Lower lobe of right lung (tissue), 2 donors: ENCODE measurements at regions not wholly inside any gene's neighbourhood (a gene's known extent, or its start where the extent isn't known, plus 50 kb on each side); places are given as distances from the start of the nearest gene placed in this dataset.

ENCODE experiments used
- ATAC-seq, 2 donors: fragments of 200-7000 bp; cut with Tn5 transposase; one replicate each; pipeline ENCODE4 v1.9.1; 2020 to 2022; ENCODE audit warnings: mild to moderate bottlenecking in 2 of 2, moderate library complexity in 2 of 2
- DNase-seq: peaks from one replicate; pipeline ENCODE4 v3.0.0-alpha.2; 2020
- H3K27ac ChIP-seq: fragments of 200-600 bp; one replicate; pipeline ENCODE4 v1.8.0; 2022
- H3K27me3 ChIP-seq: fragments of 200-600 bp; one replicate; pipeline ENCODE4 v1.8.0; 2022; ENCODE audit warnings: low read depth
- H3K36me3 ChIP-seq: fragments of 200-600 bp; one replicate; pipeline ENCODE4 v1.8.0; 2022; ENCODE audit warnings: mild to moderate bottlenecking
- H3K4me1 ChIP-seq: fragments of 200-600 bp; one replicate; pipeline ENCODE4 v1.8.0; 2022
- H3K4me3 ChIP-seq: fragments of 200-600 bp; one replicate; pipeline ENCODE4 v1.8.0; 2022; ENCODE audit warnings: mild to moderate bottlenecking
- H3K9me3 ChIP-seq: fragments of 200-600 bp; one replicate; pipeline ENCODE4 v1.8.0; 2022
- intact Hi-C: fragments of 100-400 bp; cut with DNase I; formaldehyde crosslinking; loops from one replicate; pipeline ENCODE4 v1.11.0; 2022
- TF ChIP-seq, protein P1 (sequence below): fragments of 200-600 bp; IDR thresholded peaks from one replicate; pipeline ENCODE4 v1.8.0; 2022; ENCODE audit warnings: antibody characterized with exemption, mild to moderate bottlenecking
- donor health status: DM: no; HTN: yes; CAD: no; lungs with severe emphysema.

- ATAC-seq (no peak), DNase-seq (no peak)
- no peaks in the 10 kb centered on the region for H3K27me3 ChIP-seq
- TF ChIP-seq, protein P1, sequence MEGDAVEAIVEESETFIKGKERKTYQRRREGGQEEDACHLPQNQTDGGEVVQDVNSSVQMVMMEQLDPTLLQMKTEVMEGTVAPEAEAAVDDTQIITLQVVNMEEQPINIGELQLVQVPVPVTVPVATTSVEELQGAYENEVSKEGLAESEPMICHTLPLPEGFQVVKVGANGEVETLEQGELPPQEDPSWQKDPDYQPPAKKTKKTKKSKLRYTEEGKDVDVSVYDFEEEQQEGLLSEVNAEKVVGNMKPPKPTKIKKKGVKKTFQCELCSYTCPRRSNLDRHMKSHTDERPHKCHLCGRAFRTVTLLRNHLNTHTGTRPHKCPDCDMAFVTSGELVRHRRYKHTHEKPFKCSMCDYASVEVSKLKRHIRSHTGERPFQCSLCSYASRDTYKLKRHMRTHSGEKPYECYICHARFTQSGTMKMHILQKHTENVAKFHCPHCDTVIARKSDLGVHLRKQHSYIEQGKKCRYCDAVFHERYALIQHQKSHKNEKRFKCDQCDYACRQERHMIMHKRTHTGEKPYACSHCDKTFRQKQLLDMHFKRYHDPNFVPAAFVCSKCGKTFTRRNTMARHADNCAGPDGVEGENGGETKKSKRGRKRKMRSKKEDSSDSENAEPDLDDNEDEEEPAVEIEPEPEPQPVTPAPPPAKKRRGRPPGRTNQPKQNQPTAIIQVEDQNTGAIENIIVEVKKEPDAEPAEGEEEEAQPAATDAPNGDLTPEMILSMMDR = no peak
- no peaks in the 10 kb centered on the region for H3K36me3 ChIP-seq
- no peaks in the 10 kb centered on the region for H3K9me3 ChIP-seq
- intact Hi-C loops = no loop called here
- no peaks in the 10 kb centered on the region for H3K4me1 ChIP-seq
- H3K4me3 ChIP-seq = no peak overlapping the region
- no peak overlapping the region for H3K27ac ChIP-seq
Observed at GRCh38 chr18:66958309-66958708, 354.4 kb upstream of the CDH19 start.

- intact Hi-C loops = no loop called here
- TF ChIP-seq, protein P1 = no peak
- no peaks in the 10 kb centered on the region for H3K4me1 ChIP-seq
- no peaks in the 10 kb centered on the region for H3K9me3 ChIP-seq
- DNase-seq (no peak), ATAC-seq (no peak)
- no peak overlapping the region for H3K27ac ChIP-seq
- no peak overlapping the region for H3K4me3 ChIP-seq
- no peaks in the 10 kb centered on the region for H3K27me3 ChIP-seq
- H3K36me3 ChIP-seq = no peaks in the 10 kb centered on the region
Observed at GRCh38 chr18:66951750-66952149, 347.9 kb upstream of the CDH19 start.

DNA sequence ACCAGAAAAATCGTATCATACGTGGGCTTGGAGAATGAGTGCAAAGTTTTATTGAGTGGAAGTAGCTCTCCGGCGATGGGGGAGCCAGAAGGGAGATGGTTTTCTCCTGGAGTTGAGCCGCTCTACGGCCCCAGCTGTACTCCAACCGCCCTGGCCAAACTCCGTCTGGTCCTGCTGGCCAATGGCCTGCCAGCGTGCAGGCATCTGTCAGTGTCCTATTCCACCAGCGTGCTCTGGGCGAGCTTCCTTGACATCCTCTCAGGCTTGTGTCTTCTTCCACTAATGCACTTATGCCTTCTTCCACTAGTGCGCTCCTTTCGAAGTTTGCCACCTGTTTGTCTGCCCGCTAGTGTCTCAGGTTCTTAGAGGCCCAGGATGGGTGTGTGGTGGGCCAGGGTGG is 345.5 kb upstream of the CDH19 start:
- ATAC-seq (no peak), DNase-seq (no peak)
- Histone ChIP-seq H3K27ac (no peak overlapping the region), H3K36me3 (no peaks in the 10 kb centered on the region), H3K27me3 (no peaks in the 10 kb centered on the region), H3K9me3 (no peaks in the 10 kb centered on the region), H3K4me1 (no peaks in the 10 kb centered on the region), H3K4me3 (no peak overlapping the region)
- TF ChIP-seq, protein P1 = no peak
- intact Hi-C loops = no loop called here

- Histone ChIP-seq H3K9me3 (no peaks in the 10 kb centered on the region), H3K4me3 (no peak overlapping the region), H3K4me1 (no peaks in the 10 kb centered on the region), H3K27ac (no peak overlapping the region), H3K36me3 (no peaks in the 10 kb centered on the region), H3K27me3 (no peaks in the 10 kb centered on the region)
- intact Hi-C loops = no loop called here
- TF ChIP-seq, protein P1 = no peak
- no peak for ATAC-seq
- no peak for DNase-seq
Observed at GRCh38 chr18:66937546-66937945, 333.7 kb upstream of the CDH19 start.

DNA sequence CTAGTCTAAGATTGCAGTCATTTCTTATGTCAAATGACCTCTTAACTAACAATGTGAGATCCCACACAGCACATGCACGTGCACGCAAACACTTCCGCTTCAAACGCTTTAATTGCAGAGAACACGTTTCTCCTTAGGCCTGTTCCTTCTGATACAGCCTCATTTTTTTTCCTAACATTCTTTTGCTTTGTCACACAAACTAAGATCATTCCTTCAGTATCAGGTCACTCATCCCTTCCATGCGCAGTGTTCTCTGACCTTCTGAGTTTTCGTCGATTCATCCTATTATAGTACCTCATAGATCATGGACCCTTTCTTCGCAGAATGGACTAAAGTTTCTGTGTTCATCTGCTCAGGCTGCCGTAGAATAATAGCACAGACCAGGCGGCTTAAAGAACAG is 327.1 kb upstream of the CDH19 start:
- no peaks in the 10 kb centered on the region for H3K9me3 ChIP-seq
- H3K27ac ChIP-seq = no peak overlapping the region

More for the DNA sequence above, 327.1 kb upstream of the CDH19 start:
- no peak overlapping the region for H3K4me3 ChIP-seq
- H3K4me1 ChIP-seq = no peaks in the 10 kb centered on the region
- no peaks in the 10 kb centered on the region for H3K36me3 ChIP-seq
- ATAC-seq (no peak), DNase-seq (no peak)
- intact Hi-C loops = no loop called here
- no peaks in the 10 kb centered on the region for H3K27me3 ChIP-seq
- TF ChIP-seq, protein P1 = no peak
